H1 (cell line): ENCODE measurements at regions not wholly inside any gene's neighbourhood (a gene's known extent, or its start where the extent isn't known, plus 50 kb on each side); places are given as distances from the start of the nearest gene placed in this dataset.

Source experiments
- ASH2L ChIP-seq: fragments of 200-600, 300-600 bp; sonication (generic); IDR thresholded peaks from one replicate; pipeline ENCODE4 v1.7.1; 2017; ENCODE audit warnings: low read length
- JUN ChIP-seq: IDR thresholded peaks from 2 replicates; pipeline ENCODE4 v1.6.1; 2011; ENCODE audit warnings: low read depth, mild to moderate bottlenecking, improper control_type of control experiment, low read length
- KDM1A ChIP-seq: fragments of 200-600, 300-600 bp; sonication (generic); IDR thresholded peaks from 2 replicates; pipeline ENCODE4 v1.7.1; 2016; ENCODE audit warnings: mild to moderate bottlenecking, low read length, borderline replicate concordance
- SP2 ChIP-seq: IDR thresholded peaks from 2 replicates; pipeline ENCODE4 v1.6.1; 2012; ENCODE audit warnings: mild to moderate bottlenecking, low read length, inconsistent platforms

GRCh38 chr1:234668577-234668955 lies 58.6 kb upstream of the IRF2BP2 start (continued):
- TF ChIP-seq JUN (no peak), KDM1A (no peak), ASH2L (no peak), SP2 (no peak)
